CD4-positive, alpha-beta T cell treated with Interleukin-17A for 4 hours (primary cell): ENCODE measurements at regions not wholly inside any gene's neighbourhood (a gene's known extent, or its start where the extent isn't known, plus 50 kb on each side); places are given as distances from the start of the nearest gene placed in this dataset.
"Not testable (repeated sequence)": the region's sequence is repeated elsewhere in the genome, so short reads cannot be mapped to it uniquely, and the experiment has no call there.

Experiments
- DNase-seq: peaks from one replicate; pipeline ENCODE4 v3.0.0-alpha.2; 2020; ENCODE audit warnings: mixed read lengths

DNA sequence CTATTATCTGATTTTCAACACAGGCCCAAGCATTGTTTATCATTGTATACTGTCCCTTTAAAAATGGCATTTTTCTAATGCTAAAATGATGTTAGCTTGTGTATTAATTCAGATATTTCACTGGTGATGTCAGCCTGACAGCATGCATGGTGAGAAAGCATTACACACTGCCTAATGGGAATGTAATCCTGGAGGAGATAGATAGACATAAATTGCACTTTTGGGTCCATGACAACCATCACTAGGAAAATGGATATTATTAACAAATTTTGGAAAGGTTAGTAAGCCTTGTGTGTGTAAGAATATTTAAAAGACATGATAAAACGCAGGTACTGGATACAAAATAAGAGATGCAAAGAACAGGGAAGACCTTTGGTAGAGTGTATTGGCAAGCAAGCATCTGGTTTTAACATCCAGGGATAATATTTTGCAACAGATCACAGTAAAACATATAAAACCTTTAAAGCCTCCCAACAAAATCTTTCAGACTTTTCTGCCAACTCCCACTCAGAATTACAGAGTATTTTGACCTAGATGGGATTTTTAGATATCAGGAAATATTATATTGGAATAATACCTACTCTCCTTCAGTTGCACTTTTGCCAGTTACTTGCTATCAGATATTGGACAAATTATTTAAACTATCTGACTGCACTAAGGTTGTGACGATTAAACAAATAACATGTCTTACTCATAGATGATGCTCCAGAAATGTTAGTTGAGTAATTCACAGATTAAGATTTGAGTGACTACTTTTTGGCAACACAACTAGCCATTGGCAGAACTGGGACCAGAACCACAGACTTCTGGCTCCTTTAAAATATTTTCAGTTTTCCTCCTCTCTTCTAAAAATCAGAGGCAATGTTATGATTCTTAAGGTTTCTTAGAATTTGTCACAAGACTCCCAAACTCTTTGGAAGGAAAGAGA, 291.6 kb upstream of the SEMA3C start:
- no peak for DNase-seq

DNA sequence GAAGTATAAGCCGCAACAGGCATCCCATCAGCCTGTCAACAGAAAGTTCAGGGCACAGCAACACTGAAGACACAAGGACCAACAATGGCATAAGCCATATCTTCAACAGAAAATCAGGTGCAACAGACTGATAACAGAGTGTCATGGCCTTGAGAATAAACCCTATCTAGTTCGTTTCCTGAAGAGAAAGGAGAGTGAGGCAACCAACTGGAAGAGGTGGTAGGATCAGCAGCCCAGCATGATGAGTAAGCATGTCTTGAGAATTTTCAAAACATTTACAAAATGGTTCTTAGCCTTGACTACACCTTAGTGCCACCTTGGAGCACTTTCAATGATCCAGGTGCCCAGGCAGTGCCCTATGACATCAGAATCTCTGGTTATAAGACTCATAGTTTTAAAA, 290.2 kb upstream of the SEMA3C start:
- no peak for DNase-seq

DNA sequence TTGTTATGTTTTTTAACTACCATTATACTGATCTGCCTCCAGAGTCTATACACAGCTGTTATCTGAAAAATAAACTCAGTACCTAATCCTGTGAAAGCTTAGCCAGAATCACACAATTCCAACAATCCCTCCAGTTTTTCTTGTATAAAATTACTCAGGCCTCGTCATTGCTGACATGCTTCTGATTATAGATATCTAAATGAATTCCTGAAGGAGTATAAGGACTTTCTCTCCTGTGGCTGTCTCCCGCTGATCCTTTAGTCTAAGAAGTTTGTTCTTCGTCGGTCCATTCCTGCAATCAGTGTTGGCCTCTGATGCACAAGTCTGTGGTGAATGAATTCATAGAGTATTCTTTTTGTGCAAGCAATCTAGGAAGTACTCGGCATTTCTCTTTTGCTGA, 288.9 kb upstream of the SEMA3C start:
- no peak for DNase-seq

DNA sequence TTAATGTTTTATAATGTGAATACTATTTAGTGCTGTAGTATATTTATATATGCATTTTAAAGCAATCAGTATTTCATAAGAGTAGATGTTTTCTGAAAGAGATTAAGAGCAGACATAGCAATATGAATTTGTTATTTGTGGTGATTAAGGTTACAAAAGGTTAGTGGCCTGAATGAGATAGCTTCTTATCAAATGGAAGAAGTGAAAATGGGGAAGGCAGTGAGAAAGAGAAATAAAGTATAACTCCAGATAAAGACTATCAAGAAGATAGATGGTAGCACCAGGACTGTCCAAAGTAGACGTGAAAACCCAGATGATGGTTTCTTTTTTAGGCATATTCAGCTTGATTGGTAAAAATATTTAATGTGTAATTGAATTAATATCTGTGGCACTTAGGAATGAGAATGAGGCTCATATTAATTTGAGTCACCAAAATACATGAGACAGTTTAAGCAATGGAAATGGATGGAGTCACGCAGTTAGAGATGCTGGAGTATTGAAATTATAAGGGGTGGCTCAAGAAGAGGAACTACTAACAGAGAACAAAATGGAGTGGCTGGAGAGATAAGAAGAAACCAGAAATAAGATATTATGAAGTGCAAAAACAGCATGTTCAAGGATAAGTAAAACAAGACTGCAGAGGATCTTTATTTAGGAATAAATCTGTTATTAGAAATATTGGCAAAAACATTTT, 288.0 kb upstream of the SEMA3C start:
- DNase-seq, result no peak

DNA sequence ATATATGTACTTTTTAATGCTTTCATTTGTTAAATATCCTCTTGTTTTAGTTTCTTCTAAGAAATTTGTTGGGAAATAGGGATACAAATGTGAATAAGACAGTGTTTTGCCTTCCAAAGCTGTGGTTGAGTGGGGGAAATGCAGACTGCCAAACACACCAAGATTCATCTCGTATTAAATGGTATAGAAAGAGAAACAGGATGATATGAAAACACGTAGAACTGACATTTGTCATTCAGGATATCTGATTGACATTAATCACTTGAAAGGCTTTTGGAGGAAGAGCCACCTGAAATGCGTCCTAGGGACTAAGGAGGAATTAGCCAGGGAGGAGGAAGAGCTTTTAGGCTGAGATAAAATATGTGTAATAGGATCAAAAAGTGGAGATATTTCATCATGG, 287.4 kb upstream of the SEMA3C start:
- DNase-seq, result no peak

DNA sequence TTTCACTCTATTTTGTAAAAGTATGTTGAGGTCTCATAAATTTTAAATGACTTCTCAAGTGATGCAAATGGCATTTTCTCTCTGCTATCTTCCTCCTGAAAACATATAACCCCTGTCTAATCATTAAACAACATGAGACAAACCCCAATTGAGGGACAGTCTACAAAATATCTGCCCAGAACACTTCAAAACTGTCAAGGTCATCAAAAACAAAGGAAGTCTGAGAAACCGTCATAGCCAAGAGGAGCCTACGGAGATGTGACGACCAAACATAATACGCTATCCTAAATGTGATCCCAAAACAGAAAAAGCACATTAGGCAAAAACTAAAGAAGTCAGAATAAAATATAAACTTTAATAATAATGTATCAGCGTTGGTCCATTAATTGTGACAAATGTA, 282.3 kb upstream of the SEMA3C start:
- DNase-seq, result no peak

DNA sequence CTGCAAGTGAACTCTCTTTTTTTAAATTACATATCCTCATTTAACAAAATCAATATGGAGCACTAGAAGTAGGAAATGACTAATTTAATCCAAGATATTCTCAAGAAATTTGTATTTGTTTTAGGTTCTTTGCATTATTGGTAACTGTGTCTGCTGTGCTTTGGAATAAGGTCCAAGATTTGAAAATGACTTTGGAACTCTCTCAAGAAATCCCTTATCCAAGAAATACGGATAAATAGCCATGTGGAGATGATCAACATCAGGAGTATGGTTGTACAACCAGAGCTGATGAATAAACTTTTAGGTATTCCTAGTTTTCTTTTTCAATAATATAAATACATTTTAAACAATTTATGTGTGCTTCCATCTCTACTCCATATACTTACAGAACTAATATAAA, 279.9 kb upstream of the SEMA3C start:
- DNase-seq, result no peak

DNA sequence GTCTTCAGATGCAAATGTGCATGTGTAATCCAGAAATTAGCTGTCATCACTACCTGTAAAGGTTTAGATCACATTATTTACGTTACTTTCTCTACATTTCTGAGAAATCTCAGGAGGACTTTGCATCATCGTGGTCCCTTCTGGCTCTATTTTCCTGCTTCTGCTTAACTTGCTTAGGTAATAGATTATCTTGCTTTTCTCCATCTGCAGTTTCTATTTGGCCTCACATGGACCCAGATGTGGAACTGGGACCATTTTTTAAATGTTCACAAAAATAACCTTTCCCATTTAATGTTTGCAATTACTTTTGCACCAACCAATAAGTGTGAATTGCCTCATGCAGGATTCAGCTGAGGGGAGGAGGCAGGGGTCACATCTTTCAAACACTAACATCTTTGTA, 278.4 kb upstream of the SEMA3C start:
- DNase-seq, result no peak

DNA sequence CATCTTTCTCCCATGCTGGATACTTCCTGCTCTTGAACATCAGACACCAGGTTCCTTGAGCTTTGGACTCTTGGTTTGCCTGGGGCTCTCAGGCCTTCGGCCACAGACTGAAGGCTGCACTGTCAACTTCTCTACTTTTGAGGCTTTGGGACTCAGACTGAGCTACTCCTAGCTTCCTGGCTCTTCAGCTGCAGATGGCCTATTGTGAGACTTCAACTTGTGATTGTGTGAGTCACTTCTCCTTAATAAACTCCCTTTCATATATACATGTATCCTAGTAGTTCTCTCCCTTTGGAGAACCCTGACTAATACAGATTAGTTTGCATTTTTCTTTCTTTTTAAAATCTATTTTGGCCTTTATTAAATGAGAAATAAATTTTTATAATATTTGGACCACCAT, 276.2 kb upstream of the SEMA3C start:
- DNase-seq, result no peak

DNA sequence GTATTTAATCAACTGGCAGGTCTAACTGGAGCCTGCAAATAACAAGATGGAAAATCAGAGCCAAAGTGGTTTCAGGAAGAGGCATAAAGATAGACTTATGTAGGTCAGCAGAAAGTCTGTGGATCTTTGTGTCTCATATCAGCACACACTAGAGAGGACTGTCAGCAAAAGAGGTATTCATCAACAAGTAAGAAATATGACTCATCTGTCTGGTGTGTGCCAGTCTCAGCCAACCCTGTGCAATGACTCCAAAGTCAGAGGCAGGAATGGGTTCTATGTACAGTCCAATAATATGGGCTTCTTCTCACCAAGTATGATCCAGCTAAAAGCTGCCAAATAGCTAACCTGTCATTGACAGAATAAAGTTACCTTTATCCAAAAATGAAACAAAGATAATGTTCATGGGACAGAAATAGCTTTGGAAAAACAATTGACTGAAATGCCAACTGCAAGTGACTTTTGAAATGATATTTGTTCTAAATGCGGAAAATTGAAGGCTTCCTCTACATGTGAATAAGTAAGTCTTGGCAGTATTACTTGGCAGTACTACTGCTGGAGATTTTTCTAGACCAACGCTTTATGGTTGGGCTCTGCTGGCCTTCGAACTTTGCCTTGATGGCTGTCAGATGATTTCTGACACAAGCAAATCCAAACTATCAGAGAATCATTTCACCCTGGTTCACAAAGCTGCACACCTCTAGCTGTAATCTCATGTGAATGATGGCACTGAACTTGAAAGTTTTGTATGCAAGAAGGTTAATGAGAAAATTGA, 272.3 kb upstream of the SEMA3C start:
- no peak for DNase-seq

DNA sequence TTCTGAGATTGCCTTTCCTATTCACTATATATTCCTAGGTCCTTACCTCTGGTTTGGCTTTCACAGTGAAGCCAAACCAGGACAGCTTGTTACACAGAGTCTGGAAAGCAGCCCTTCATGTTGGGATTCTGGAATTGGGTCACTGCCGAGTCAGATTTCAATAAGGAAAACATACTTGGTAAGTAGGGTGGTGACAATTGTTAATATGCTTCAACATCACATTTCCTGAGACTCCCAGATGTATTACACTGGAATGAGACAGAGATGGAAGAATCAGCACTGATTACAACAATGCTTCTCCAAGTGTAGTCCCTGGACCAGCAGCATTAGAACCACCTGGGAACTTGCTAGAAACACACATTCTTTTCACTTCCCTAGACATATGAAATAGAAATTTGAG, 268.9 kb upstream of the SEMA3C start:
- DNase-seq, result no peak

DNA sequence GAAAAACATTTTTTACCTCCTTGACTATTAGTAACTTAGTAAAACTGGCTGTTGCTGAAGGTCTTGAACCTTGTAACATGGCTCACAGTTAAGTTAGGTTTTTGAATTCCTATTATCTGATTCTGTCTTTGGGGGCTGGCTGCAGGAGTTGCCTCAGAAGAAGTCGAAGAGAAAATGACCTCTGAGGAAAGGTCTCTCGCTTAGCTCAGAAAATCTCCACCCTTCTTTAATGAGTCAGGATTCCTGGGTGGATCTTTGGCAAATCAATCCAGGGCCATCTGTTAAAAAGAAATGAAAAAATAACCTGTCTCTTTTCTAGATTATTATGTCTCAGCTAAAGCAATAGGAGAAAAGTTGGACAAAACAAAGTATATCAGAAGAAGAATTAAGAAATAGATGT, 267.8 kb upstream of the SEMA3C start:
- no peak for DNase-seq

DNA sequence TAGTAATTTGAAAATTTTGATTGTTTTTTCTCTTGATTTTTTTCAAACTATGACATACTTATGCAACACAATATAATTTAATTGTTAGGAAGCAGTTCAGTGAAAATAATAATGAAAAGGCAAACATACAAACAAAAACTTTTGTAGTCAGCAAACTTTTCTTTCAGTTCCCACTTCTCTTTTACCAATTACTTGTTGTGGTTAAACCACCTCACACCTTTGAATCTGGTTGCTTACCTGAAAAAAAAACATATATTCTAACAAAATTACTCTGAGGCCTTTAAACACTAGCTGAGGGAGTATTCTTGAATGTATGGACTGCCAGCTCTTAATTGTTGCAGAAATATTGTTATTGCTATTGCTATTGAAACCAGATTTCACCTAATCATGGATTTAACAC, 266.2 kb upstream of the SEMA3C start:
- DNase-seq, result no peak

DNA sequence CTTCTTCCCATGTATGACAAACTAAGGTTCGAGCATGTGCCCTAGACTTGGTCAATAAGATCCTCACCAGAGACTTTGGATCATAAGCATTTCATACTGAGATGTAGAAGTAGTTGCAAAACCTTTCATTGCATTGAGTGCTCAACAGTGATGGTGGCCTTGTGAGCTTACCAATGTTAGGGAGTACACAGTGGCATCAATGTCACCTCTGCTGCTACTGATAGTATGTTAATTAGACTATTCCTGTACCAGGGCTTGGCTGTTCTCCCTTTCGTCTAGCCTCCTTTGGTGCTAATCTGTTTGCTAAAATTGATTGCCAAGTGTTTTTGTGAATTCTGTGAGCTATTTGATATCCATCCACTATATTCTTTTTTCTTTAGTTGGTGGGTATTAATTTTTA, 264.5 kb upstream of the SEMA3C start:
- no peak for DNase-seq

DNA sequence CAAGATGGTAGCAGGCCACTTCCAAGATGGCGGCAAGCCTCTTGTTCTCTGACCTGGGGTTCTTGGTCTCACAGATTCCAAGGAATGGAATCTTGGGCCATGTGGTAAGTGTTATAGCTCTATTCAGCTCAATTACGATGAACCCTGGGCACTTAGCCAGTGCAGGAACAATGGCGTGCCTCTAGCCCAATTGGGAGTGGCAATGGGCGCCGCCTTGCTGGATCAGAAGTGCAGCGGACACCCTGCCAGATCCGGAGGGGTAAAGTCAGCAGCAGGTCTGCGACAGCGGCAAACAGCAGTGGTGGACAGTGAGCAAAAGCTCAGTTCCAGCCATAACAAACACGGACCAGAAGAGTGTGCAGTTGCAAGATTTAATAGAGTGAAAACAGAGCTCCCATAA, 263.2 kb upstream of the SEMA3C start:
- DNase-seq, result not testable (repeated sequence)

DNA sequence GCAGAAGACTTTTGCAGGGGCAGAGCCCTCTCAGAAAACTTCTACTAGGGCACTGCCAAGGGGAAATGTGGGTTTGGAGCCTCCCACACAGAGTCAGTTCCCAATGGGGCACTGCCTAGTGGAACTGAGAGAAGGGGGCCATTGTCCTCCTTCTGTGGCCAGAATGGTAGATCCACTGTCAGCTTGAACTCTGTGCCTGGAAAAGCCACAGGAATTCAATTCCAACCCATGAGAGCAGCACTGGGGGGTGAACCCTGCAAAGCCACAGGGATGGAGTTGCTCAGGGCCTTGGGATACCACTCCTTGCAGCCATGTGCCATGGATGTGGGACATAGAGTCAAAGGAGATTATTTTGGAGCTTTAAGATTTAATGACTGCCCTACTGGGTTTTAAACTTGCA, 262.2 kb upstream of the SEMA3C start:
- no peak for DNase-seq

DNA sequence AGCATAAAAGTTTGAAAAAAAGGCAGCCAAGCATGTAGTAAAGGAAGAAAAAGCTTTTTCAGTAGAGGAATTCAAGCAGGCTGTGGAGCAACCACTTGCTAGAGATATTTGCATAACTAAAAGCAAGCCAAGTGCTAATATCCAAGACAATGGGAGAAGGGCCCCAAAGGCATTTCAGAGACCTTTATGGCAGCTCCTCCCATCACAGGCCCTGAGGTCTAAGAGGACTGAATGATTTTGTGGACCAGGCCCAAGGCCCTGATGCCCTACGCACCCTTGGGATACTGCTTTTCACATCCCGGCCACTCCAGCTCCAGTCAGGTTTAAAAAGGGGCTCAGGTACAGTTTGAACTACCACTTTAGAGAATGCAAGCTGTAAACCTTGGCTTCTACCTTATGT, 261.7 kb upstream of the SEMA3C start:
- DNase-seq, result no peak

DNA sequence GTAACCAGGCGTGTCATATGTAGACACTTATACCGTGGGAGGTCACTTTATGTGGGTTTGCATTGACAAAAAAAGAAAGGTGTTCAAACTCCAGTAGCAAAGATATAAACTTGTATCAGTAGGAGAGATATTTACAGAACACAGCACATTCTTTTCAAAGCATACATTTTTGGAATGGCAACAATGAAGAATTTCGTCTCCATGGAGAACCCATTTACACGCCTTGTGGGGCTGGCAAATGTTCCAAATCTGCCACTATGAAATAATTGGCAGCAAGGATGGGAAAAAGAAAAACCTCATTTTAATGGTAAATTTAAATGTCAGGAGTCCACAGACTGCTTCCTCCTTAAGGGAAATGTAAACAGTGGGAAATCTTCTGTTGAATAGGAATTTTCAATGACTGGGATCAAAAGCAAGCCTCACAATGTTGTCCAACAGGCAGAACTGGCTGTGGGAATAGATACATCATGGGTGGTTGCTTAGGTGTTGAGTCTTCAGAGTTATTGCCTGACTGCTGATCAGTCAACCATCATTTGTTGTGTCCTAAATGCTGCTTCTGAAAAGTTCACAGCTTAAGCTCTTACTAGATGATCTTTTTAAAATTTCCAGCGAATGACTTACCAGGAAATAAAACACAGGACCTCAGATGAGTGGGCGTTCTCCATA, 256.6 kb upstream of the SEMA3C start:
- no peak for DNase-seq

DNA sequence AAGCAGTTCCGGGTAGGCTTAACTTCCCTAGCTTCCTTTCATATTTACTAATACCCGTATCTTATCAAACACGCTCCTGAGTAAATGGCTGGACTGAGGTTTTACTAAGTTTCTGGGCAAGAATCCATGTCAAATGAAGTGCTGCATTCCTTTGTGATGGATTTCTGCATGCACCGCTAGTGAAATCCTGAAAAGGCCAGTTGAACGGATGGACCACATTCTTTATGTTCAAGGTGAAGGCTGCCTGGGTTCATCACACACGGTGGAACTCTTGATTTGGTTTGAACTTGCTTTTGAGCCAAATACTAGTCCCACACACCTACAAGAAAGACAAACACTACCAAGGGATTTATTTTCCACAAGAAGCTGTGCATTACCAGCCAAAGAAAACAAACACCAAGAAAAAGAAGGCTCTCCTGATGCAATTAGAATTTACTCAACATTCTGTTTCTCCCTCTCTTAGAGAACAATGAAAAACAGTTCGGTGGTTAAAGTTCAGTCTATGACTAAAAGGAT, 255.0 kb upstream of the SEMA3C start:
- DNase-seq, result no peak

DNA sequence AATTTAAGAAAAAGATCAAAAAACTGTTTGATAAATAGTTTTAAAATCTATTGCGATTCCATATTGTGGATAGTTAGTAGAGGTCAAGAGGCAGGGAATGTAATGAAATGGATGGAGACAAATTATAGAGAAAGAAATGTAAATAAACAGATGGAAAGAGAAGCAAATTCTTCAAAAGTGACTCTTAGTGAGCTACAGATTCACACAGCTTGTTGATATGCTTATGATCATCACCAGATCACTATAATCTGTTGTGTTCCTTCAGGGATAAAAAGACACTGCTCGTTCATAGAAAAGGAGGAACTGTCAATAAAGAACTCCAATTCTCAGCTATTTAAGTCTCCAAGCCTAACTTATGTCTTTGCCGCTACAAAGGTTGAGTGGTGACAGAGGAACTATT, 251.4 kb upstream of the SEMA3C start:
- no peak for DNase-seq

DNA sequence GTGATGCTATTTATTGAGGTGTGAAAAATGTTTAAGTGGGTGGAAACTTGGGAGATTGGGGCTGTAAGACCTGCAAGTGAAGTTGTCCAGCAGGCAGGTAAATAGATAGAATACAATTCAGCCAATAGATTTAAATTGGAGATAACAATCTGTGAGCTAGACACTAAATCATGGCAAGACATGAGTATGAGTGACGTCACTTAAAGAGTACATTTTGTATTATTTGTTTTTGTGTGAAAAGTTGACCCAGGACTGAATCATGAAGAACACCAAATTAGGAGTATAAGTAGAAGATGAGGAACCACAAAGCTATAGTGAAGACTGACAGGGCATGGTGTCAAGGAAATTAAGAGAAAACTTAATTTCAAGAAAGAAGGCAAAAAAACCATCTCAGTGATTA, 249.1 kb upstream of the SEMA3C start:
- no peak for DNase-seq

DNA sequence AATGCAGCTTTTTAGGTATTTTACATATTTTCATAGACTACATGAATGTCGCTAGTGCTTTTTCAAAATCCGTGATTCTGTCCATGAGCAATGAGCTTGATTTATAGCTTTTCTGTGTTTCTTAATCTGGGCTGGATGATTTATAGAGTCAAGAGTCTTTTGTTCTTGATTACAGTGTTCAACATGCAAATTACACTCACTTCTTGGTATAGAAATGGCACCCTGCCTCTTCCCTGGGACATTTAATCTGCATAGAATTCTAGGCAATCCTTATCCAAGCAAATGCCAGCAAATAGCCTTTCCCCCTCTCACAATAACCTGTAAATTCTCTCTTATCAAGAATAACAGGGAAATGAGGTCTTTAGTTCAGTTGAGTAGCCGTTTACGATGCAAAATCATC, 246.2 kb upstream of the SEMA3C start:
- no peak for DNase-seq
